DND-41 (cell line): ENCODE measurements at regions not wholly inside any gene's neighbourhood (a gene's known extent, or its start where the extent isn't known, plus 50 kb on each side); places are given as distances from the start of the nearest gene placed in this dataset.

Experiments used
- CTCF ChIP-seq: IDR thresholded peaks from 2 replicates; pipeline ENCODE4 v1.5.1; 2012; ENCODE audit warnings: borderline replicate concordance, low read length, moderate library complexity, mild to moderate bottlenecking; ENCODE audit not compliant: poor library complexity, severe bottlenecking; ENCODE audit errors: extremely low read depth
- EZH2 ChIP-seq: IDR thresholded peaks from 3 replicates; pipeline ENCODE4 v1.6.1; 2012; ENCODE audit warnings: borderline replicate concordance, low read depth, mild to moderate bottlenecking, moderate library complexity, low read length, inconsistent platforms; ENCODE audit not compliant: severe bottlenecking

- TF ChIP-seq CTCF (no peak), EZH2 (no peak)
Measured at GRCh38 chr3:159877924-159878323, 110.7 kb upstream of the IL12A start.
